Activated CD8-positive, alpha-beta memory T cell treated with anti-CD3 and anti-CD28 coated beads for 36 hours (primary cell): ENCODE measurements at regions not wholly inside any gene's neighbourhood (a gene's known extent, or its start where the extent isn't known, plus 50 kb on each side); places are given as distances from the start of the nearest gene placed in this dataset.

Experiments
- CTCF ChIA-PET: fragments of 350-600 bp; sonication (Branson Sonifier 250); formaldehyde crosslinking; loops from one replicate; lab custom pipeline; 2021; ENCODE audit warnings: antibody characterized with exemption; lab: Charles Lee
- POLR2A ChIA-PET: fragments of 350-600 bp; sonication (Branson Sonifier 250); formaldehyde crosslinking; loops from one replicate; lab custom pipeline; 2021; ENCODE audit warnings: antibody characterized with exemption; lab: Charles Lee

DNA sequence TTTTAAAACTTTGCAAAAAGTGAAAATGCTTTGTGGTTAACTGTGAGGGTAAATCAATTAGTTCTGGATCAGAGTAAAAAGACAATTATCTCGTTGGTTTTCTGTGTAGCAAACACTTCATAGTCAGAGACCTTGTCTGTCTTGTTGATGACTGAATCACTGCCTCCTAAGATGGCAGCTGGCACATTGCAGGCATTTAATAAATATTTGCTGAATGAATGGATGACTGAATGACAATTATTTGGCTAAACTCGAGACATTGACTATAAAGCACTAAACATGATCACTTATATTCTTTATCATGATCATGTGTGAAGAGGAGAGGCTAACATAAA is 96.2 kb downstream of the MAIP1 start:
- ChIA-PET POLR2A (no interaction called here), CTCF (no interaction called here)

DNA sequence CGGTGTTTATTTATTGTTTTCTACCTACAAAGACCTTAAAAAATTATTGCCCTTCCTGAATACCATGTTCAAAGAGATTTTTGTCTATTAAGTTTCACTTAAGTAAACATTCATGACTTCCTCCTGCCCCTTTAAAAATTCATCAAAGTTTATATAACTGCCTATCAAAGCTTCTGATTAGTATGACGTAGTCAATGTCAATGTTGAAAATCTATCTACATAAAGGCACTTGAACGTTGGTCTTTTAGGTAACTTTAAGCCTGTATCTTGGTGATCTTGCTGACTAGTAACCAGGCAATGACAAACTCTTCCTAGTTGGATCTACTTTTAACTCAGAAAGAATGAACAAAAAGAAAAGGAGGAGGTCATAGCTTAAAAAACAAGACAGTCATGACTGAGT is 97.2 kb downstream of the MAIP1 start:
- CTCF ChIA-PET: no interaction called here
- POLR2A ChIA-PET: no interaction called here

DNA sequence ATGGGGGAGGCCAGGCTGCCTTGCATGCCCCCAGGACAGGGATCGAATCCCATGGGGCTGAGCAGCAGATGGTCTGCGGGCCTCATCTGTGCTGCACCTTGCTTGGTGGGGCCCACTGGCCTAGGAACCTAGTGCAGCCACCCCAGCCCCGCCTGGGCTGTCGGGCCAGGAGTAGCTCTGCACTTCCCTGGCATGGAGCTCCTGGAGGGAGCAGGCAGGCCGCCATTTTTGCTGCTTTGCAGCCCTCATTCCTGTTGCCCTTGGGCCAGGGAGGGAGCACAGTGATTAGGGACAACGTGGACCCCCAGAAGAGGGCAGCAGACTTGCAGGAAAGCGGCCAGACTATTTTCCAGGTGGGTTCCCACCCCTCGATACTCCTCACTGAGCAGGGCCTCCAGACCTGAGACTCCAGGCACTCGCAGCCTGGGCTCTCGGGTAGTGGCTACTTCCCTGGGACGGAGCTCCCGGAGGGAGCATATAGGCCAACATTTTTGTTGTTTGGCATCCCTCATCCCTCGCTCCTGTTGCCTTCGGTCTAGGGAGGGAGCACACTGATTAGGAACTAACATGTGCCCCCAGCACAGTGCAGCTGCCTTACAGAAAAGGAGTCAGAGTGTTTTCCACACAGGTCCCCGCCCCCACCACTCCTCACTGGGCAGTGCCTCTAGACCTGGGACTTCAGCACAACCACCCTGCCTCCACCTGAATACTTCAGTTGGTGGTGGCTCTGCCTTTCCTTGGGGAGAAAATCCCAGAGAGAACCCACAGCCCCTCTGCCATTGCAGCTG is 99.5 kb downstream of the MAIP1 start:
- ChIA-PET CTCF (no interaction called here), POLR2A (no interaction called here)

DNA sequence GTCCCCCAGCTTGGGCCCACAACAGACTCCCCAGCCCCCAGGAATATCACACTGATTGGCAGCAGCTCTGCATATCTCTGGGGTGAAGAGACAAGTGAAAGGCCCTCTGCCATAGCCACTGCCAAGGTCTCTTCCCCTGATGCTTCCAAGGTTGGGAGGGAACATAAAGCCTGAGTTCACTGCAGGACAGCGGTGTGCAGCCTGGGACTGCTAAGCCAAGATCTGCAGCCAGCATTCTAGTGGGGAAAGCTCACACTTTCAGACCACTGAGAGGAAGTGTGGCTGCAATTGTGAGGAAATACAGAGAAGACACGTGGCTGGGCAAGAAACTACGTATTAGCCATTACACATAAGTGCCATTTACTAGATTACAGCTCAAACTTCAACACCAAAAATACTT is 100.7 kb downstream of the MAIP1 start:
- ChIA-PET POLR2A (no interaction called here), CTCF (no interaction called here)

DNA sequence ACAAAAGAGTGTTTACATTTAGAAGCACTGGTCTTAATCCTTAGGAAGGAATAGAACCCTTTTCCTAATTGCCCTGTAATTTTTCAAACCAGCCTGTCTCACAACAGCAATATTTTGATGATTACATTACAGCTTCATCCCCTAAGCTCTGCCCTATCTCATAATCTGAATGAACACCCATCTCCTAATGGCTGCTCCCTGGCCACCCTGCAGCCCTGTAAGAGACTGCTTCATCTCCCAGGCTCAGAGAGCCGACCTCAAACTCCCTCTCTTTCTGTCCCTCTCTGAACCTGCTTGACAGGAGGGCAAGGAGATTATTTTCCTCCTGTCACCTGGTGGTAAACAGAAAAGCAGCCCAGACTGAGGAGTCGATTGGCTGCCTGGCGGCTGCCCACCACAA is 107.8 kb downstream of the MAIP1 start:
- CTCF ChIA-PET: no interaction called here
- POLR2A ChIA-PET: no interaction called here

DNA sequence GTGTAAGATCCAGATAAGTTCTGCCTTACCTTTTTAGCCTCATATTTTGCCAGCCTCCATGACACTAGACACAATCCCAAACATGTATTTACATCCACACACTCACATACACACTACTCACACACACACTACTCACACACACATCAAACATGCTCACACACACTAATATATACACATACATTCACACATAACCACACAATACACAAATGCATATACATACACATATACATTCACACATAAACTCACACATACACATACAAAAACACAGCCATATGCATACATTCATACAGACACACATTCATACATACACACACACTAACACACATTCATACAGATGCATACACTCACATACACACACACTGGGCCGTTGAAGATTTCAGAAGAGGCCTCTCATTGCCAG is 109.5 kb downstream of the MAIP1 start:
- POLR2A ChIA-PET: no interaction called here
- CTCF ChIA-PET: no interaction called here

DNA sequence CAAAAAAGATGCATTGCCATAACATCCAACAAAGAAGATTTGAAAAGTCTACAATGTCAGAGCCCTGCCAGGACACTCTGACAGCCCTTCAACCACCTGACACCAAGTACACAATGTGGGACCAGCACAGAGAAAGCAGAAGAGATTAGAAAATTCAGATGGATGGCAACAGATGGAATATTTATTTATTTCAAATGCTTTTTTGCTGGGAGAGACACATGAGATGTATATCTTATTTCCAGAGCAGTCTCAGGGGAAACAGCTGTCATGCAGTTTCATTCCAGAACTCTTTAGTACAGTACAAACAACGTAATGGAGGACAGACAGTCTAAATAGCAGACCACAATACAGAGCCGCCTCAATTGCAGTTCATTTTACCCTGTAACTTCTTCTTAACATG is 110.1 kb downstream of the MAIP1 start:
- CTCF ChIA-PET: no interaction called here
- POLR2A ChIA-PET: no interaction called here

DNA sequence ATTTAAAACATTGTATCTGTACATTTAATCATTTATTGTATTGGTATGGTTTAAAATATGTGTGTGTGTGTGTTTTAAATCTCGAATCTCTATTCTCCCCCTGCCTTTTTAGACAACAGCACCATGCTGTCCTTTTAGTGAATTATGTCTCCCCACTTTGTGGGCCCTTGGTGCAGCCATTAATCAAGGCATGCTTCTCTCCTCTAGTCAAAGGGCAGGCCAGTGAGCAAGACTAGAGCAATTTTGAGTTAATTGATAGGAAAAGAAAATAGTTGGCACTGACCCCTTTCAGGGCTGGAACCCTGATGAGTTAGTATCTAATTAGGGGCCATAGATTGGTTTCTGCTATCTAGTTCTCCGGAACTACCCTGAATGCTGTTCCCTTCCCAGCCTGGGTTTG is 111.0 kb downstream of the MAIP1 start:
- ChIA-PET POLR2A (no interaction called here), CTCF (no interaction called here)

DNA sequence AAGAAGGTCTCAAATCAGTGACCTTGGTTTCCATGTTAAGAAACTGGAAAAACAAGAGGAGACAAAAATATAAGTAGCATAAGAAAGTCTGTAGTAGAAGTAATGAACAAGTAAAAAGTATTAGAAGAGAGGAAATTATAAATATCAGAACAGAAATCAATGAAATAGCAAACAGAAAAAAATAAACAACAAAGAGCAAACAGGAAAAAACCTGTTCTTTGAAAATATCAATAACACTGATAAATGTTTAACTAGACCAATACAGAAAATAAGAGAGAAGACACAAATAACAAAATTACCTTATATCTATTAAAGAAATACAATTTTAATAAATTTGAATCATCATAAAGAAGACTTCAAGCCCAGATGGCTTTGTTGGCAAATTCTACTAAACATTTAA is 113.3 kb downstream of the MAIP1 start:
- ChIA-PET POLR2A (no interaction called here), CTCF (interaction anchor here (0.6 kb wide), 1 partner anchor 61 kb away, joined by 4 read pairs; no protein-coding TSS in a partner anchor)

DNA sequence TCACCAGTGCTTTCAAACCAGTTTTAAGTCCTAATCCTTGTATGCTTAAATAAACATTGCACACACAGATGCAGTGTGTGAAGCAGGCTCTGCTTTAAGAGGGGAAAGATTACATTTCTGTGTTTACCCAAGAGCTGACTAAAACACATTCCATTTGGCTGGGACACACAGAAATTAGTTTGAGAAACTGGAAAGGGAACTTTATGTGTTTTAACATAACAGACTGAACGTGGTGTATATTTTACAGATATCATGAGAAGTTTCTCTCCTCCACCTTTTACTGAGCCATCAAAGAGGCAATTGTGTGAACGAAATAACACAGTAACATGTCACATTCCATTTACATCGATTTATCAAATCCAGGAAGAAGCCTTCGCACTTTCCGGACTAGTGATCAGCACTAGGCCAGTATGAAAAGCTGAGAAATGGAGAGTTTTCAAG is 121.8 kb downstream of the MAIP1 start:
- ChIA-PET POLR2A (no interaction called here), CTCF (no interaction called here)

DNA sequence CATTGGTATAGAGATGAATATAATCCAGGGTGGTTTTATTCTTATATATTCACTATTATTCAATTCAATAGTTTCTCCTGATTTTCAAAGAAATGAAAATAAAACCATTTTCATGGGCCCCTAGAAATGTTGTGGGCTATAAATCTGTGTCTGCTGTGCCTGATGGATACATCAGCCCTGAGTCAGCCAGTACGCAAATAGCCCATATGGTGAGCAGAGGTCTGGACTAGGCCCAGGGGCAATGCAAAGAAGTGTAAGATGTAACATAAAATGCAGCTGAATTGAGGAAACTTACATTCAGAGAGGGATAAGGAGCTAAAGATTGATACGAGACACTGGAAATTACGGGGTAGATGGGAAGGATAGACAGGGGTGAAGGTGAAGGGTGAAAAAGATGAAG is 122.5 kb downstream of the MAIP1 start:
- ChIA-PET CTCF (no interaction called here), POLR2A (no interaction called here)

DNA sequence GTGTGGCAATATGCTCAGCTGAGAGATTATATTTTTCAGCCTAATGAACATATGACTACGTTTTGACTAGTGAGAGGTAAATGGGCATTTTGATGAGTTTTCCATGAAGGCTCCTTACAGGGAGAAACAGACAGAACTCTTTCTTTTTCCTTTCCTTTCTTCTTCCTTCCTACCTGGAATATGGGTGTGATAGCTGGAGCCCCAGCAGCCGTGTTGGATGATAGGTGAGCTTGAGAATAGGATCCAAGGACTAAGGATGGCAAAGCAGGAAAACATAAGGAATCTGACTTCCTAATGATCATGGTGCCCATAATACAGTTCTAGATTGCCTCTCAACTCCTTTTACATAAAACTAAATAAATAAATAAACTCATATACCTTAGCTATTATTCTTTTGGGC is 124.0 kb downstream of the MAIP1 start:
- ChIA-PET POLR2A (no interaction called here), CTCF (no interaction called here)

DNA sequence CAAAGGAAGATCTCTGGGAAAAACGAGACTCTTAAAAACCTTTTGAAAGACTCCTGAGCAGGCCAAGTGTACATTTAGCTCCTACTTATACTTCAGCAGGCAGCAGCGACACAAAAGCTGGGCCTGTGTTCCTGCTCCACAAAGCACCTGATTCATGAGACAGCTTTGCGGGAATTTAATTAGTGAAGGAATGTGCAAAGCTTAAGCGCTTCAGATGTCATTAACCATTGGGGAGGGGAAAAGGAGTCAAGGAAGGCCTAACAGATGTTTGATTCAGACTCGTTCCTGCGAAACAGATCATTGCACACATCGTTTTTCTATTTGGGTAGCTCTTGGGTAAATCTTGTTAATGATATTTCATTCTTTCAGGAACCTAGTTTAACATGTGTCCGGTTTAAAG is 125.9 kb downstream of the MAIP1 start:
- CTCF ChIA-PET: no interaction called here
- POLR2A ChIA-PET: no interaction called here

DNA sequence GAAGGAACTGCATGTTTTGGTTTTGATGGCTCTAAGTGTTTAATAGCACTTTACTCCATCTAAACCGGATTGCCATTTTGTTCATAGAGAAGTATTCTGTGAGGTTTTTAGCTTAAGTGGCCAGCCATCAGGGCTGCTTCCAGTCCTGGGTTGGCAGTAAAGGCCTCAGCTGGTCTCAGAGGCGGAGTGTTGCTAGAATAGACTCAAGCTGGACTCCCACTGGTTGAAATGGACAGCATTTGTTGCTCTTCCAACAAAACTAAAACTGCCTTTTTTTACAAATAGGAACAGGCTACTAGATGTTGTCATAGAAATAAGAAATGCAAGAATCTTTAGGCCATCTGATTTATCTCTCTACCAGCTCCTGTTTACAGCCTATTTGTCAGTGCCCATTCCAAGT is 126.4 kb downstream of the MAIP1 start:
- CTCF ChIA-PET: no interaction called here
- POLR2A ChIA-PET: no interaction called here

DNA sequence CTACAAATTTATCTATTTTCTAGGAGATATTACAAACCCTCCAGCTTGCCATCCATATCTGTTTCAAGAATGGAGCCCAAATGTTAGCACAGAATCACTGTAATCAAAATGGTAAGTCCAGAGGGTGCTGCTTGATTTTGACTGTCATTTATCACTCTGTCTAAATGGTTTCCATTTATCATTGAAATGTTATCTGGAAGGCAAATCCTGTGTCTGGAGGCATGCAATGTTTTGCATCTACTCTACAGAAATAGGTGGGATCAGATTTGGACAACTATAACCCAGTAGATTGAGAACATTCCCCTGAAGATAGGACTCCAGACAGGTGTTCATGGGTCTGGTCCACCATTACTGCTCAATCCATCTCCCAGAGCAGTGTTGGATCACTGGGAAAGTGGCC is 128.7 kb downstream of the MAIP1 start:
- ChIA-PET POLR2A (no interaction called here), CTCF (no interaction called here)

DNA sequence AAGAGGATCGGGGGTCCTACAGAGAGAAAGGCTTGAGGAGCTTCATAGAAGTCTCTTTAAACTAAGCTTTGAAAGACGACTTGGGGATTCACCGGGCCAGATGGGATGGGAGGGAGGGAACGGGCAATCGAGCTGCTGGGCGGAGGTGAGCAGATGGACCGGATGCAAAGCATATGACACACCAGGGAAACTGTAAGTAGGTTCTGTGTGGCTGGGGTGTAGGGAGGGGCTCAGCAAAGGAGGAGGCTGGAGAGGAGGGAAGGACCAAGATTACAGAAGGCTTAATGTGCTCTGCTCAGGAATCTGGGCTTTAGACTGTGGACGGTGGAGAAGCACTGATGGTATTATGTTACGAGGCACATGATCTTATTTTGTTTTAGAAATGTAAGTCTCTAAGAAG is 131.5 kb downstream of the MAIP1 start:
- CTCF ChIA-PET: no interaction called here

DNA sequence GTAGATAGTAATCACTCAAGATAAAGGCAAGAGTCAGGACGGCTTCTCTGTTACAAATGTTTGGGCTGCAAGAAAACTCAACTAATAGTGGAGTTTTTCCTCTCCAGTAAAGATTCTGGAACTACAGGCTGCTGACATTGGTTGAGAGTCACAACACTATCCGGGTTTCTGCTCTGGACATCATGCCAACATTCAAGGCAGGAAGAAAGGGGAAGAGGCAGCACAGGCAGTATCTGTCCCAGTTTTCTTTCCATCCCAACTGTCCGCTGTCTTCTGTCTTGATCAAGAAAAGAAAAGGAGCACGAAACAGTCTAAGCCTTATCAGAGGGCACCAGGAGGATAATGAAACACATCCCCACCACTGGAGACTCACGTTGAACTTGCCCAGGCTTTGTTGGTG is 132.1 kb downstream of the MAIP1 start:
- ChIA-PET POLR2A (no interaction called here), CTCF (no interaction called here)

More for the DNA sequence above, 131.5 kb downstream of the MAIP1 start:
- POLR2A ChIA-PET: no interaction called here

DNA sequence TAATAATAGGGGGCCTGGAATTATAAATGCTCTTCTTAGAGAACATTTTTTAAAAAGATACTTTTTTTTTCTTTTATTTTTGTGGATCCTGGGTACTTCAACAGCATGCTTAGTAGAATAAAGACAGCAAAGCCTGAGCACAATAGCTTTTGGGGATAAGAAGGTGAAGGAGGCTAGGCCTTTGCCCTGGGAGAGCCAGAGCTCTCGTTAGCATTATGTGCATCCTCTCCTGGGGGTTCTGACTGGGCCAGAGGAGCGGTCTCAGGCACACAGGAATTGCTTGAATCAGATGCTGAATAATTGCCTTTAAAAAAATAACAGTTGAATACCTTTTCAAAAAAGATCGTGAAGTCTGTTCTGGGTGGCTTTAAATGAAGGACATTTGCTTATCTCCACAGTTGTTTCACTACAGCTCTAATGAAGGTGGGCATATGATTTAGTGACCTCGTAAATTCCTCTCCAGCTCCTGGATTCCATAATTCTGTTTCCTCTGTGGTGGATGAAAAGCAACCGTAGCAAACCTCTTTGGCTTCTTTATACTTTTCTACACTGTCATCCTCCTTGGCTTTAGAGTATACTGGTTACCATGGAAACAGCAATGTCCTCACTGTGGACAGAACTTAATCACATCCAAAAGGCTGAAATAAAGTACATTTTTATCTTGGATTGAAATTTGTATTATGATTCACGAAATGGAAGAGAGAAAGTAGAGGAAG is 133.8 kb downstream of the MAIP1 start:
- ChIA-PET POLR2A (no interaction called here), CTCF (no interaction called here)

DNA sequence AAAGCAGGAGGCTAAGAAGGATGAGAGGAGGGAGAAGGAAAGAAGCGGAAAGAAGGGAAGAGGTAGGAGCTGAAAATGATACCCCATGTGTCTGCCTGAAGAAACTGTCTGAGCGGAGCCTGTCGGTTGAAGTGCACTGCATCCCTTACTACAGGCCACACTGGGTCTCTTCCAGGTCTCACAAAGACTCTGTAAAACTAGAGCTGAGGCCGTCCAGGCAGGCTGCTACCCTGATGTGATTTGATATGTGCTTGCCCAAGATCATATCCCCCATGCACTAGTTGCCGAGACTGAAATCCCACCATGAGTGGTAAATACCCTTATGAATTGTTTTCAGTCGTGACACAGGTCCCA is 134.4 kb downstream of the MAIP1 start:
- ChIA-PET POLR2A (no interaction called here), CTCF (no interaction called here)

DNA sequence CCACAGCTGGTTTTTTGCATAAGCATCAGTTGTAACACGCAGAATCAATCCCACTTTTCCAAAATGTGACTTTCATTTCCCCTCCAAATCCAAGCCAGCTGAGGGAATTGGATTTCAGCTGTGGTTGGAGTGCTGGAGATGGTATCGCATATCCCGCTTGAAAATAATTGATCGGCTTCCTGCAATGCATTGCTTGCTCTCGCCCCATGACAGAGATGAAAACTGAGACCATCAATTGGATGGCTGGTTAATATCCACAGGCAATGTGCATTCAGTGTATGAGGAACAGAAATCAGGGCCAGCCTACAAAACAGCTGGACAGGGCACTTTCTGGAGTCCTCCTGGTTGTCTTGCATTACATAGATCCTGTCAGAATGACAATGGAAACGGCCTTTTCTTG is 135.3 kb downstream of the MAIP1 start:
- ChIA-PET CTCF (no interaction called here), POLR2A (no interaction called here)

DNA sequence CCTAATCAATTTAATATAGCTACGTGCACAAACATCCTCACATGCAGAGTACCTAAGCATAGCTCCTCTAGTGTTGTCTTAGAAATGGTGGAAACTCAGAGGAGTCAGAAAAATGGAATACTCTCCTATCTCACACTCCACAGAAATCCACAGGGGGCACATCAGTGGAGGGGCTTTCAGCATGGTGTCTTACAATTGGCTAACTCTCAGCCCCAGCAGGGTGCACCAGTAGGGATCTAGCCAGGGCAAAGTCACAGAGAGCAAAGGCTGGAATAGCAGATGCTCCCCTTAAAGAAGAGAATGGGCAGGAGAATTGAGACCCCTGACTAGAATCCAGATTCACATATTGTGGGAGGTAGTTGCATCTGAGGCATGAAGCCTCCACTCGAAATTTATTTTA is 135.7 kb downstream of the MAIP1 start:
- ChIA-PET CTCF (no interaction called here), POLR2A (no interaction called here)

DNA sequence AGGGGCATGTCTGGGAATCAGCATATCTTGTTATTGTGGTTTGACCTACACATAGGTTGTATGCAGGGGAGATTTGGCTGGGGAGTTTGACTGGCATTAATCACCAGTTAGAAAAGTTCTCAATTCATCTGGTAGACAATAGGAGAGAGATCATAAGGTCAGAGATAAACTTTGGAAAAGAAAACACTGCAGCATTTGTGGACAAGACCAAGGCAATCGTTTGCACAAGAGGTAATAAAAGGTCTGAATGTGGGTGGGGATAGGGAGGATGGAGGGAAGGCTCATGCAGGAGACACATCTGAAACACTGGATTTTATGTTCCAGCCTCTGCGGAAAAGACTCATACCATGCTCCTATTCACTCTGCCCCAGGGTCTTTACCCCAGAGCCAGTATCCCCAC is 136.9 kb downstream of the MAIP1 start:
- ChIA-PET POLR2A (no interaction called here), CTCF (no interaction called here)
